GM23338 (cell line): ENCODE measurements at regions not wholly inside any gene's neighbourhood (a gene's known extent, or its start where the extent isn't known, plus 50 kb on each side); places are given as distances from the start of the nearest gene placed in this dataset.
A peak's percentile ranks its signal among the peaks of the same experiment; 100 is the strongest.

Experiments used
- ATAC-seq: fragments of 200-7000 bp; cut with Tn5 transposase; 3 replicates; pipeline ENCODE4 v1.9.1; 2020
- DNase-seq: peaks from one replicate; pipeline ENCODE4 v3.0.0-alpha.2; 2015; ENCODE audit warnings: low spot score
- H2AFZ ChIP-seq: fragments of 200-600 bp; sonication (generic); 2 replicates; pipeline ENCODE4 v1.8.0; 2016; ENCODE audit warnings: antibody characterized with exemption, mild to moderate bottlenecking, moderate library complexity
- H3F3A ChIP-seq: fragments of 200-600 bp; sonication (generic); replicated peaks from 2 replicates; pipeline ENCODE4 v1.8.0; 2017; ENCODE audit warnings: antibody characterized with exemption, mixed run types, low read depth
- H3K27ac ChIP-seq: fragments of 200-600 bp; sonication (generic); 2 replicates; pipeline ENCODE4 v1.6.1; 2016; ENCODE audit warnings: low read depth
- H3K27me3 ChIP-seq: fragments of 200-600 bp; sonication (generic); 2 replicates; pipeline ENCODE4 v1.8.0; 2016; ENCODE audit warnings: mild to moderate bottlenecking, mixed run types, moderate library complexity; ENCODE audit not compliant: insufficient read depth
- H3K36me3 ChIP-seq: fragments of 200-600 bp; sonication (generic); 2 replicates; pipeline ENCODE4 v1.8.0; 2016; ENCODE audit warnings: mild to moderate bottlenecking; ENCODE audit not compliant: insufficient read depth
- H3K4me1 ChIP-seq: fragments of 200-600 bp; sonication (generic); 2 replicates; pipeline ENCODE4 v1.8.0; 2016; ENCODE audit warnings: mild to moderate bottlenecking, moderate library complexity; ENCODE audit not compliant: insufficient read depth
- H3K4me2 ChIP-seq: fragments of 200-600 bp; sonication (generic); 2 replicates; pipeline ENCODE4 v1.7.1; 2017; ENCODE audit warnings: mixed run types
- H3K4me3 ChIP-seq: fragments of 200-600 bp; sonication (generic); 2 replicates; pipeline ENCODE4 v1.6.1; 2016; ENCODE audit warnings: mixed run types
- H3K79me2 ChIP-seq: fragments of 200-600 bp; sonication (generic); replicated peaks from 2 replicates; pipeline ENCODE4 v1.8.0; 2017; ENCODE audit warnings: mild to moderate bottlenecking; ENCODE audit not compliant: insufficient read depth
- H3K9me2 ChIP-seq: fragments of 200-600 bp; sonication (generic); 2 replicates; pipeline ENCODE4 v1.8.0; 2017; ENCODE audit not compliant: insufficient read depth
- H4K20me1 ChIP-seq: fragments of 200-600 bp; sonication (generic); replicated peaks from 2 replicates; pipeline ENCODE4 v1.8.0; 2017; ENCODE audit warnings: mild to moderate bottlenecking; ENCODE audit not compliant: insufficient read depth
- H3K27ac Mint-ChIP-seq: 2 replicates; pipeline ENCODE4 v1.8.0; 2020; ENCODE audit warnings: inconsistent platforms, mild to moderate bottlenecking, moderate library complexity, mixed read lengths
- H3K27me3 Mint-ChIP-seq: 3 replicates; pipeline ENCODE4 v1.8.0; 2022; ENCODE audit warnings: low read depth, mild to moderate bottlenecking, moderate library complexity, mixed read lengths, inconsistent platforms; ENCODE audit not compliant: insufficient read depth, poor library complexity
- H3K36me3 Mint-ChIP-seq: 3 replicates; pipeline ENCODE4 v1.8.0; 2021; ENCODE audit warnings: low read depth, mild to moderate bottlenecking, inconsistent platforms, moderate library complexity, mixed read lengths
- H3K4me1 Mint-ChIP-seq: 3 replicates; pipeline ENCODE4 v1.8.0; 2020; ENCODE audit warnings: mild to moderate bottlenecking, inconsistent platforms, mixed read lengths
- H3K4me3 Mint-ChIP-seq: 3 replicates; pipeline ENCODE4 v1.8.0; 2021; ENCODE audit warnings: moderate library complexity, mild to moderate bottlenecking, inconsistent platforms, mixed read lengths
- H3K9me3 Mint-ChIP-seq: 3 replicates; pipeline ENCODE4 v1.8.0; 2020; ENCODE audit warnings: moderate library complexity, mild to moderate bottlenecking, inconsistent platforms, mixed read lengths
- CREB1 ChIP-seq: fragments of 250-450 bp; sonication (Bioruptor Pico); IDR thresholded peaks from 2 replicates; pipeline ENCODE4 v1.5.0; 2020; ENCODE audit warnings: low read depth, mild to moderate bottlenecking, moderate library complexity
- CTCF ChIP-seq, 2 experiments: fragments of 200-600 bp in 1 of 2; sonication (generic) in 1 of 2; conservative IDR thresholded peaks; 2 replicates each; pipeline versions ENCODE4 v1.5.1 to v1.6.1; 2016 to 2017; ENCODE audit warnings: antibody characterized with exemption in 2 of 2, low read depth in 2 of 2, mild to moderate bottlenecking in 2 of 2, moderate library complexity in 1 of 2
- EZH2 ChIP-seq: fragments of 200-600 bp; sonication (generic); IDR thresholded peaks from one replicate; pipeline ENCODE4 v1.8.0; 2017; ENCODE audit warnings: antibody characterized with exemption, mild to moderate bottlenecking, low read depth; ENCODE audit not compliant: unreplicated experiment
- JUNB ChIP-seq: IDR thresholded peaks from one replicate; pipeline ENCODE4 v1.6.1; 2016; ENCODE audit warnings: antibody characterized with exemption; ENCODE audit not compliant: unreplicated experiment
- POLR2AphosphoS5 ChIP-seq: IDR thresholded peaks from 2 replicates; pipeline ENCODE4 v1.6.1; 2016; ENCODE audit warnings: antibody characterized with exemption, low read depth
- STAT1 ChIP-seq: IDR thresholded peaks from one replicate; pipeline ENCODE4 v1.6.1; 2016; ENCODE audit warnings: antibody characterized with exemption; ENCODE audit not compliant: unreplicated experiment
- ZNF331 ChIP-seq: fragments of 250-450 bp; sonication (Bioruptor Pico); IDR thresholded peaks from 2 replicates; pipeline ENCODE4 v1.5.0; 2020; ENCODE audit warnings: low read depth, mild to moderate bottlenecking, moderate library complexity
- ZNF462 ChIP-seq: fragments of 250-450 bp; sonication (Bioruptor Pico); IDR thresholded peaks from 2 replicates; pipeline ENCODE4 v1.5.0; 2020; ENCODE audit warnings: mild to moderate bottlenecking, moderate library complexity
- TF ChIP-seq, protein P1 (sequence below): IDR thresholded peaks from 2 replicates; pipeline ENCODE4 v1.6.1; 2016; ENCODE audit warnings: antibody characterized with exemption

DNA sequence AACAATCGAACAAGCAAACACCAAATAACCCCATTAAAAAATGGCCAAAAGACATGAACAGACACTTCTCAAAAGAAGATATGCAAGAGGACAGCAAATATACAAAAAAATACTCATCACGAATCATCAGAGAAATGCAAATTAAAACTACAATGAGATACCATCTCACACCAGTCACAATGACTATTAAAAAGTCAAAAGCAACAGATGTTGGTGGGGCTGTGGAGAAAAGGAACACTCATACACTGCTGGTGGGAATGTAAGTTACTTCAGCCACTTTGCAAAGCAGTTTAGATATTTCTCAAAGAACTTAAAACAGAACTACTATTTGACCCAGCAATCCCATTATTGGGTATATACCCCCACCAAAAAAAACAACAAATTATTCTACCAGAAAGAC, 51.3 kb upstream of the FLI1 start:
- Histone ChIP-seq H3K4me3 (no peak overlapping the region), H3K4me1 (no peaks in the 10 kb centered on the region), H4K20me1 (no peaks in the 10 kb centered on the region), H3K27me3 (no peaks in the 10 kb centered on the region), H3K79me2 (no peaks in the 10 kb centered on the region), H2AFZ (no peak overlapping the region), H3K36me3 (no peaks in the 10 kb centered on the region), H3K9me2 (peaks cover 3% of the 10 kb centered on the region; the same call in 1 of the 2 replicates), H3K27ac (no peak overlapping the region), H3F3A (no peaks in the 10 kb centered on the region; the same call in 1 of the 2 replicates), H3K4me2 (no peak overlapping the region)
- H3K27ac Mint-ChIP-seq = no peak overlapping the region
- H3K4me1 Mint-ChIP-seq = no peaks in the 10 kb centered on the region
- H3K27me3 Mint-ChIP-seq = peaks cover 3% of the 10 kb centered on the region
- no peak overlapping the region for H3K4me3 Mint-ChIP-seq
- ATAC-seq (no peak), DNase-seq (no peak)
- H3K9me3 Mint-ChIP-seq = no peaks in the 10 kb centered on the region
- no peaks in the 10 kb centered on the region for H3K36me3 Mint-ChIP-seq
- TF ChIP-seq POLR2AphosphoS5 (no peak), ZNF331 (CRISPR knock-in tag) (no peak), EZH2 (no peak), CREB1 (CRISPR knock-in tag) (no peak), JUNB (no peak), CTCF (conservative IDR thresholded peaks at IDR 0.05; ENCODE audit: low read depth in 2 of 2) (no peak)
- TF ChIP-seq, protein P1, sequence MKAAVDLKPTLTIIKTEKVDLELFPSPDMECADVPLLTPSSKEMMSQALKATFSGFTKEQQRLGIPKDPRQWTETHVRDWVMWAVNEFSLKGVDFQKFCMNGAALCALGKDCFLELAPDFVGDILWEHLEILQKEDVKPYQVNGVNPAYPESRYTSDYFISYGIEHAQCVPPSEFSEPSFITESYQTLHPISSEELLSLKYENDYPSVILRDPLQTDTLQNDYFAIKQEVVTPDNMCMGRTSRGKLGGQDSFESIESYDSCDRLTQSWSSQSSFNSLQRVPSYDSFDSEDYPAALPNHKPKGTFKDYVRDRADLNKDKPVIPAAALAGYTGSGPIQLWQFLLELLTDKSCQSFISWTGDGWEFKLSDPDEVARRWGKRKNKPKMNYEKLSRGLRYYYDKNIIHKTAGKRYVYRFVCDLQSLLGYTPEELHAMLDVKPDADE = no peak

DNA sequence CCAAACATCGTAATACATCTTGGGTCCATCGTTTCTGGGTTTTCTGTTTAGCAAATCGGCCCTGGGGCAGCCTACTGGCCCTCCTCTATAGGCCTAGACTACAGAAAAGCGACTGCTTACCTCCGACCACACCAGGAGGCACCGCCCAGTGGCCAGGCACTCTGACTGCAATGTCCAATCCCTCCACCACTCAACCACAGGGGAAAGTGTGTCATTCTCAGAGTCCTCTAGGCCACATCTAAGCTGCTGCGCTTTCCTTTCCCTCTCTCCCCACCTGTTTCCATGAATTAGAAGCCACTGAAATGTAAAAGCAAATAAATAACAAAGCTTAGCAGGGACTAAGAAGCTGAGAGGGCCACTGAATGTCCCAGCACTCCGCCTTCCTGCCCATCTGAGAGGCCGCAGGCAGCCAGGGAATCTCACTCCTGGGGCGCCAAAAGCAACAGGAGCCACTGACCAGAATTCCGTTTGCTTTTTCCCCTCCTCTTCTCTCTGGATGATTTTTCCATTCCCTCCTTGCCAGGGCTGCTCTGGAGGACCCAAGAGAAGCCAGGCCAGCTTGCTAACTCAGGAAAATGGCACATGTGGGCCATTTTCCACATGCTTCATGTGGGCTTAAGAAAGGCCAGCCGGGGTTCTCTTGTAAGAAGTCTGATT, 50.1 kb upstream of the FLI1 start:
- Mint-ChIP-seq H3K27ac (no peak overlapping the region), H3K27me3 (peaks cover 3% of the 10 kb centered on the region), H3K4me1 (no peaks in the 10 kb centered on the region), H3K36me3 (no peaks in the 10 kb centered on the region), H3K4me3 (no peak overlapping the region), H3K9me3 (no peaks in the 10 kb centered on the region)
- Histone ChIP-seq H3K4me2 (no peak overlapping the region), H3K79me2 (no peaks in the 10 kb centered on the region), H3K36me3 (no peaks in the 10 kb centered on the region), H3K4me3 (no peak overlapping the region), H3K27ac (no peak overlapping the region), H3F3A (no peaks in the 10 kb centered on the region; the same call in 1 of the 2 replicates), H4K20me1 (no peaks in the 10 kb centered on the region), H2AFZ (peak overlapping the region; percentile 92), H3K27me3 (no peaks in the 10 kb centered on the region), H3K4me1 (no peaks in the 10 kb centered on the region), H3K9me2 (peaks cover 3% of the 10 kb centered on the region; the same call in 1 of the 2 replicates)
- DNase-seq (peak; percentile 71), ATAC-seq (peak; percentile 99)
- no peak for TF ChIP-seq POLR2AphosphoS5
- peak; percentile 33 to 58 for TF ChIP-seq CTCF (conservative IDR thresholded peaks at IDR 0.05; ENCODE audit: low read depth in 2 of 2)
- TF ChIP-seq STAT1 = no peak
- no peak for TF ChIP-seq CREB1 (CRISPR knock-in tag)
- TF ChIP-seq JUNB = no peak
- TF ChIP-seq ZNF462 = no peak
